Fibroblast of pulmonary artery (primary cell): ENCODE measurements at regions not wholly inside any gene's neighbourhood (a gene's known extent, or its start where the extent isn't known, plus 50 kb on each side); places are given as distances from the start of the nearest gene placed in this dataset.

Source experiments
- DNase-seq: peaks from one replicate; pipeline ENCODE4 v3.0.0-alpha.2; 2010; ENCODE audit warnings: low read depth
- H3K4me3 ChIP-seq: replicated peaks from 2 replicates; pipeline ENCODE4 v1.5.1; 2011; ENCODE audit warnings: low read depth, mild to moderate bottlenecking, control low read depth, low read length, moderate library complexity
- CTCF ChIP-seq: IDR thresholded peaks from 2 replicates; pipeline ENCODE4 v1.5.1; 2011; ENCODE audit warnings: mild to moderate bottlenecking, control low read depth, low read length, inconsistent platforms; ENCODE audit errors: missing control alignments

- TF ChIP-seq CTCF, result no peak
- no peak for DNase-seq
Observed at GRCh38 chr10:52889611-52890010, 117.0 kb upstream of the MBL2 start.

GRCh38 chr10:52883996-52884871, 111.7 kb upstream of the MBL2 start:
- no peak overlapping the region for H3K4me3 ChIP-seq
- peak; percentile 83 for TF ChIP-seq CTCF
- DNase-seq, result peak; percentile 78

More at GRCh38 chr10:52889611-52890010, 117.0 kb upstream of the MBL2 start:
- H3K4me3 ChIP-seq, result no peak overlapping the region

GRCh38 chr10:52879091-52879807, 106.7 kb upstream of the MBL2 start:
- TF ChIP-seq CTCF, result no peak
- DNase-seq, result no peak

GRCh38 chr10:52877451-52877850, 104.9 kb upstream of the MBL2 start:
- no peak overlapping the region for H3K4me3 ChIP-seq
- TF ChIP-seq CTCF, result no peak
- DNase-seq, result no peak

More at GRCh38 chr10:52879091-52879807, 106.7 kb upstream of the MBL2 start:
- H3K4me3 ChIP-seq, result no peak overlapping the region

- H3K4me3 ChIP-seq, result no peak overlapping the region
- no peak for TF ChIP-seq CTCF
- no peak for DNase-seq
Observed at GRCh38 chr10:52875336-52875735, 102.8 kb upstream of the MBL2 start.

- no peak for TF ChIP-seq CTCF
- no peak overlapping the region for H3K4me3 ChIP-seq
- DNase-seq, result no peak
Observed at GRCh38 chr10:52874581-52874980, 102.0 kb upstream of the MBL2 start.
